Mesothelial cell of epicardium (in vitro differentiated cells): ENCODE measurements at regions not wholly inside any gene's neighbourhood (a gene's known extent, or its start where the extent isn't known, plus 50 kb on each side); places are given as distances from the start of the nearest gene placed in this dataset.

ENCODE experiments used
- DNase-seq, 2 experiments: peaks; one replicate each; pipeline ENCODE4 v3.0.0; 2021; ENCODE audit warnings: low spot score in 2 of 2; ENCODE audit not compliant: unreplicated experiment in 2 of 2
- H3K27ac Mint-ChIP-seq: 2 replicates; pipeline ENCODE4 v1.8.0; 2021; ENCODE audit warnings: mixed read lengths
- H3K27me3 Mint-ChIP-seq: 2 replicates; pipeline ENCODE4 v1.8.0; 2021; ENCODE audit warnings: low read depth, mixed read lengths
- H3K36me3 Mint-ChIP-seq: 2 replicates; pipeline ENCODE4 v1.8.0; 2021; ENCODE audit warnings: mixed read lengths
- H3K4me1 Mint-ChIP-seq: 2 replicates; pipeline ENCODE4 v1.8.0; 2021; ENCODE audit warnings: mixed read lengths
- H3K4me3 Mint-ChIP-seq: 2 replicates; pipeline ENCODE4 v1.8.0; 2021; ENCODE audit warnings: mild to moderate bottlenecking, moderate library complexity, mixed read lengths
- H3K9me3 Mint-ChIP-seq: 2 replicates; pipeline ENCODE4 v1.8.0; 2021; ENCODE audit warnings: mixed read lengths
- TF ChIP-seq, protein P1 (sequence below): fragments of 200-600 bp; sonication (generic); IDR thresholded peaks from one replicate; pipeline ENCODE4 v1.5.0; 2021; ENCODE audit warnings: antibody characterized with exemption; ENCODE audit not compliant: unreplicated experiment

DNA sequence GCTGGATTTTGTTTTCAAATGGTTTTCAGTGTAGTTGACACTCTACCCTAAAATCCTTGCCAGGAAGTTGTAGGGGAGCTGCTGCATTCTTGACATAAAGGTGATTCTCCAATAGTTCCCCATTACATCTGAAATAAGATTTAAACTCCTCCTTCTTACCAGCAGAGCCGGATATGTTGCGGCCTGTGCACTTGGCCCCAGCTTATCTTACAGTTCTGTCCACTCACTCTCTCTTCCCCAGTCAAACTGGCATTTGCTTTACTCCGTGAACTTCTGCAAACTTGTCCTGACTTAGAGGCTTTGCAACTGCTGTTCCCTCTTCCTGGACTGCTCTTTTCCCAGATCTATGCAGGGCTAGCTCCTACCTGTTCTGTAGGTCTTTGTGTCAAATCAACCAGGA is 929.5 kb downstream of the VRK1 start:
- H3K27me3 Mint-ChIP-seq: peaks cover 11% of the 10 kb centered on the region
- H3K36me3 Mint-ChIP-seq: no peaks in the 10 kb centered on the region
- DNase-seq: no peak
- no peak overlapping the region for H3K27ac Mint-ChIP-seq
- H3K9me3 Mint-ChIP-seq: peaks cover 9% of the 10 kb centered on the region
- no peak overlapping the region for H3K4me3 Mint-ChIP-seq
- H3K4me1 Mint-ChIP-seq: no peaks in the 10 kb centered on the region
- TF ChIP-seq, protein P1, sequence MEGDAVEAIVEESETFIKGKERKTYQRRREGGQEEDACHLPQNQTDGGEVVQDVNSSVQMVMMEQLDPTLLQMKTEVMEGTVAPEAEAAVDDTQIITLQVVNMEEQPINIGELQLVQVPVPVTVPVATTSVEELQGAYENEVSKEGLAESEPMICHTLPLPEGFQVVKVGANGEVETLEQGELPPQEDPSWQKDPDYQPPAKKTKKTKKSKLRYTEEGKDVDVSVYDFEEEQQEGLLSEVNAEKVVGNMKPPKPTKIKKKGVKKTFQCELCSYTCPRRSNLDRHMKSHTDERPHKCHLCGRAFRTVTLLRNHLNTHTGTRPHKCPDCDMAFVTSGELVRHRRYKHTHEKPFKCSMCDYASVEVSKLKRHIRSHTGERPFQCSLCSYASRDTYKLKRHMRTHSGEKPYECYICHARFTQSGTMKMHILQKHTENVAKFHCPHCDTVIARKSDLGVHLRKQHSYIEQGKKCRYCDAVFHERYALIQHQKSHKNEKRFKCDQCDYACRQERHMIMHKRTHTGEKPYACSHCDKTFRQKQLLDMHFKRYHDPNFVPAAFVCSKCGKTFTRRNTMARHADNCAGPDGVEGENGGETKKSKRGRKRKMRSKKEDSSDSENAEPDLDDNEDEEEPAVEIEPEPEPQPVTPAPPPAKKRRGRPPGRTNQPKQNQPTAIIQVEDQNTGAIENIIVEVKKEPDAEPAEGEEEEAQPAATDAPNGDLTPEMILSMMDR: no peak

DNA sequence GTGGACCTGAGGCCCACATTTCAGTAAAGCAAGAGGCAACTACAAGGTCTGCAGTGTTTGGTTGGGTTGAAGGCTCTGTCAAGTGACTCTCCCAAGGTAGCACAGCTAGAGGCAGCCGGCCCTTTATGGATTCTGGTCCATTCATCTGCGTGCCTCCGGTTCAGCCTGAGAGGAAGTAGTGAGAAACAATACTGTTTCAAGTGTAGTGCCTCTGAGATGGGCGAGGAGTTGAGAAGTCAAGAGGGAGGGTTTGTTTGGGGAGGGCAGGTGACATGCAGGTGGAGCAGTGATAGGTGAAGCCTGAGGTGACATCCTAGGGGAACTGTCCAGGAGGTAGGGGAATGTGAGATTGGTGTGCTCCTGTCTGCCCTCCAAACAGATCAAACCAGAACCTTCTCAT is 933.5 kb downstream of the VRK1 start:
- Mint-ChIP-seq H3K4me1 (no peaks in the 10 kb centered on the region), H3K27ac (no peak overlapping the region), H3K27me3 (peaks cover 6% of the 10 kb centered on the region), H3K9me3 (peaks cover 7% of the 10 kb centered on the region), H3K4me3 (no peak overlapping the region), H3K36me3 (no peaks in the 10 kb centered on the region)
- no peak for DNase-seq
- TF ChIP-seq, protein P1: no peak

DNA sequence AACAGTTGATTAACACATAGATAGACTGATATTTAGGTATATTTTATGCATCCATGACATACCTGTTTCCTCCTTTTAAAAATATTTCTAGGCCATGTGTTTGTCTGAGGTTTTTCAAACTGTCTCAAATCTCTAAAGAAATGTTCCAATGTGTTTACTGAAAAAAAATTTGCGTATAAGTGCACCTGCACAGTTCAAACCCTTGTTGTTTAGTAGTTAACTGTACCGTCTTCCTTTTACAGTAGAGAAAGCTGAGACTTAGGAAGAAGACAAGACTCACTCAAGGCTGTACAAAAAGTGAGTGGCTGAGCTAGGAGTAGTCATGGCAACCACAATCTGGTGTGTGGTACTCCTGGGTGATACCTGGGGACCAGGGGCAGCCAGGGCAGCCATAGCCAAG is 934.6 kb downstream of the VRK1 start:
- H3K36me3 Mint-ChIP-seq: no peaks in the 10 kb centered on the region
- no peak overlapping the region for H3K4me3 Mint-ChIP-seq
- TF ChIP-seq, protein P1: no peak
- H3K4me1 Mint-ChIP-seq: no peaks in the 10 kb centered on the region
- DNase-seq: no peak
- no peak overlapping the region for H3K27ac Mint-ChIP-seq
- H3K27me3 Mint-ChIP-seq: peaks cover 6% of the 10 kb centered on the region
- H3K9me3 Mint-ChIP-seq: peaks cover 7% of the 10 kb centered on the region

DNA sequence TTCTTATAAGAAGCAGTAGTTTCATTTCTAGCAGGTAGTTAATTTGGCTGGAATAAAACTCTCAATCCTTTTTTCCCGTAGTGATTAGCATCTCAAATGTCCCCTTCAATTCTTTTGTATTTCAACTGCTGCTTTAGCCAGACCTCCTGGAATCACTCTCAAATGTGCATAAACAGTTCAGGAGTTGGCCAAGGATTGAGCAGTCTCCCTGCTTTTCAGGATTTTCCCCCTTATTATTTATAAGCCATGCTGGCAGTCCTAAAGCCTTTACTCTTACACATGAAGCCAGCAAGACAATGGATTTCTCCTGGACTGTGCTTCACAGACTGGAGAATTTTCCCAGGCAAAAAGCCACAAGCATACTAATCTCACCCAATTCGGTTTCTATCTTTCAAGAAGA is 950.1 kb downstream of the VRK1 start:
- H3K9me3 Mint-ChIP-seq: peaks cover 6% of the 10 kb centered on the region
- no peaks in the 10 kb centered on the region for H3K36me3 Mint-ChIP-seq
- peaks cover 9% of the 10 kb centered on the region for H3K27me3 Mint-ChIP-seq
- no peak overlapping the region for H3K27ac Mint-ChIP-seq
- TF ChIP-seq, protein P1: no peak
- H3K4me3 Mint-ChIP-seq: no peak overlapping the region
- no peak for DNase-seq
- H3K4me1 Mint-ChIP-seq: no peaks in the 10 kb centered on the region

DNA sequence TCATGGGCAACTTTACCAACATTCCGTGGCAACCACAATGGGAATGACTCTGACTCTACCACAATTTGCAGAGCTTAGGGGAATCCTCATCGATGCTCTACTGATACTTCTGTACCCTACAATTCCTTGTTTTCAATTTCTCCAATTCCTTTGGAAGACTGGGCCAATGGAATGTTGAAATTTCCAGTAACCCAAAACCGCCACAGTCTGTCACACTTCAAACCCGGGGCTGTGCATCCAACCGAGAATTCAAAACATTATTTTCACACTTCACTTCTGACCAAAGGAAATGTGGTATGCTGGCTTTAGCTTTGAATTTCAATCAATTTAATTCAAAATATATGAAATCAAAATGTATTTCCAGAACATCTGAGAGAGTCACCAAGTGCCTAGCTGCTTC is 951.4 kb downstream of the VRK1 start:
- H3K27ac Mint-ChIP-seq: no peak overlapping the region
- DNase-seq: no peak
- TF ChIP-seq, protein P1: no peak
- peaks cover 9% of the 10 kb centered on the region for H3K27me3 Mint-ChIP-seq
- H3K4me3 Mint-ChIP-seq: no peak overlapping the region
- peaks cover 6% of the 10 kb centered on the region for H3K9me3 Mint-ChIP-seq
- no peaks in the 10 kb centered on the region for H3K4me1 Mint-ChIP-seq
- no peaks in the 10 kb centered on the region for H3K36me3 Mint-ChIP-seq

DNA sequence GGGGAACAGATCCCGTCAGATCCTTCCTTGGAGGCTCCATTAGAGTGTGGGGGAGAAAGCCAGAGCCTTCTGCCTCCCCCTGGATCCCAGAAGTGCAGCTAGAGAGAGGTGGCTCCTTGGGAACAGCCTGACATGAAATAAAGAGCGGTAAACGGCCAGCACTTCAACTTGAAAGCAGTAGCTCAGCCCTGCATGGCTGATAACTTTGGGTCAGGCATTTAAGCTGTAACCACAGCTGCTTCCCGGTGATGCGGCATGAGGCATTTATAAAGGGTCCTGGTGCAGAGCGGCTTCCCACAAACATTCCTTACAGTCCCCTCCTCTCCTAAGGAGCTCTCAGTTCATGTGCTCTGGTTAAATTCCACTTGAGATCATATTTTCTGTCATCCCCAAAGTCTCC is 960.3 kb downstream of the VRK1 start:
- no peak for DNase-seq
- Mint-ChIP-seq H3K9me3 (no peaks in the 10 kb centered on the region), H3K4me3 (no peak overlapping the region), H3K36me3 (no peaks in the 10 kb centered on the region), H3K27me3 (peaks cover 25% of the 10 kb centered on the region), H3K4me1 (no peaks in the 10 kb centered on the region), H3K27ac (no peak overlapping the region)
- TF ChIP-seq, protein P1: no peak
